ENCODE measurements at regions not wholly inside any gene's neighbourhood (a gene's known extent, or its start where the extent isn't known, plus 50 kb on each side); places are given as distances from the start of the nearest gene placed in this dataset.

DNA sequence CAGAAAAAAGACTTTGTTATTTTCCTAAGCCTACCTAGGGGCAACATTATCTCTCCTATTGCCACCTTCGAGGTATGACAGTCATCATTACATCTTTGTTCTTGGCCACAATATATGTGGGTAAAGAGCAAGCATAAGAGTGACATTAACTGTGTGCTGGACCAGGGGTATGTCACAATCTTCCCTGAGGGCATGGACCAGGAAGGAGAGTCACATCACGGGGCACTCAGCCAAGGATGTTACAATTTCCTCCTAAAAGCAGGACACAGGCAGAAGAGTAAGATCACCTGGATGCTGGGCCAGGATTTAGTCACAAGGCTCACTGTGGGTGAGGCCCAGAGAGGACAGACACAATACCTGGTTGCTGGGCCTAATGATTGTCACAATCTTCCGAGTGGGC lies 53.0 kb upstream of the ZNF728 start:
- TF ChIP-seq EZH2 (IDR thresholded peaks at IDR 0.05; ENCODE audit: low read depth, unreplicated experiment): no peak
- TF ChIP-seq, protein P1, sequence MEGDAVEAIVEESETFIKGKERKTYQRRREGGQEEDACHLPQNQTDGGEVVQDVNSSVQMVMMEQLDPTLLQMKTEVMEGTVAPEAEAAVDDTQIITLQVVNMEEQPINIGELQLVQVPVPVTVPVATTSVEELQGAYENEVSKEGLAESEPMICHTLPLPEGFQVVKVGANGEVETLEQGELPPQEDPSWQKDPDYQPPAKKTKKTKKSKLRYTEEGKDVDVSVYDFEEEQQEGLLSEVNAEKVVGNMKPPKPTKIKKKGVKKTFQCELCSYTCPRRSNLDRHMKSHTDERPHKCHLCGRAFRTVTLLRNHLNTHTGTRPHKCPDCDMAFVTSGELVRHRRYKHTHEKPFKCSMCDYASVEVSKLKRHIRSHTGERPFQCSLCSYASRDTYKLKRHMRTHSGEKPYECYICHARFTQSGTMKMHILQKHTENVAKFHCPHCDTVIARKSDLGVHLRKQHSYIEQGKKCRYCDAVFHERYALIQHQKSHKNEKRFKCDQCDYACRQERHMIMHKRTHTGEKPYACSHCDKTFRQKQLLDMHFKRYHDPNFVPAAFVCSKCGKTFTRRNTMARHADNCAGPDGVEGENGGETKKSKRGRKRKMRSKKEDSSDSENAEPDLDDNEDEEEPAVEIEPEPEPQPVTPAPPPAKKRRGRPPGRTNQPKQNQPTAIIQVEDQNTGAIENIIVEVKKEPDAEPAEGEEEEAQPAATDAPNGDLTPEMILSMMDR (conservative IDR thresholded peaks at IDR 0.05; ENCODE audit: low read depth in 2 of 2): no peak
- TF ChIP-seq POLR2AphosphoS5 (IDR thresholded peaks at IDR 0.05; ENCODE audit: low read depth): no peak
- TF ChIP-seq JUNB (IDR thresholded peaks at IDR 0.05; ENCODE audit: unreplicated experiment): no peak
- TF ChIP-seq, protein P2, sequence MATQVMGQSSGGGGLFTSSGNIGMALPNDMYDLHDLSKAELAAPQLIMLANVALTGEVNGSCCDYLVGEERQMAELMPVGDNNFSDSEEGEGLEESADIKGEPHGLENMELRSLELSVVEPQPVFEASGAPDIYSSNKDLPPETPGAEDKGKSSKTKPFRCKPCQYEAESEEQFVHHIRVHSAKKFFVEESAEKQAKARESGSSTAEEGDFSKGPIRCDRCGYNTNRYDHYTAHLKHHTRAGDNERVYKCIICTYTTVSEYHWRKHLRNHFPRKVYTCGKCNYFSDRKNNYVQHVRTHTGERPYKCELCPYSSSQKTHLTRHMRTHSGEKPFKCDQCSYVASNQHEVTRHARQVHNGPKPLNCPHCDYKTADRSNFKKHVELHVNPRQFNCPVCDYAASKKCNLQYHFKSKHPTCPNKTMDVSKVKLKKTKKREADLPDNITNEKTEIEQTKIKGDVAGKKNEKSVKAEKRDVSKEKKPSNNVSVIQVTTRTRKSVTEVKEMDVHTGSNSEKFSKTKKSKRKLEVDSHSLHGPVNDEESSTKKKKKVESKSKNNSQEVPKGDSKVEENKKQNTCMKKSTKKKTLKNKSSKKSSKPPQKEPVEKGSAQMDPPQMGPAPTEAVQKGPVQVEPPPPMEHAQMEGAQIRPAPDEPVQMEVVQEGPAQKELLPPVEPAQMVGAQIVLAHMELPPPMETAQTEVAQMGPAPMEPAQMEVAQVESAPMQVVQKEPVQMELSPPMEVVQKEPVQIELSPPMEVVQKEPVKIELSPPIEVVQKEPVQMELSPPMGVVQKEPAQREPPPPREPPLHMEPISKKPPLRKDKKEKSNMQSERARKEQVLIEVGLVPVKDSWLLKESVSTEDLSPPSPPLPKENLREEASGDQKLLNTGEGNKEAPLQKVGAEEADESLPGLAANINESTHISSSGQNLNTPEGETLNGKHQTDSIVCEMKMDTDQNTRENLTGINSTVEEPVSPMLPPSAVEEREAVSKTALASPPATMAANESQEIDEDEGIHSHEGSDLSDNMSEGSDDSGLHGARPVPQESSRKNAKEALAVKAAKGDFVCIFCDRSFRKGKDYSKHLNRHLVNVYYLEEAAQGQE (IDR thresholded peaks at IDR 0.05; ENCODE audit: unreplicated experiment): no peak
- no peak for TF ChIP-seq EZH2phosphoT487 (IDR thresholded peaks at IDR 0.05; ENCODE audit: unreplicated experiment)
- no peak for TF ChIP-seq CREB1 (CRISPR knock-in tag; IDR thresholded peaks at IDR 0.05; ENCODE audit: low read depth)
- TF ChIP-seq ZNF114 (CRISPR knock-in tag; IDR thresholded peaks at IDR 0.05): no peak
- TF ChIP-seq STAT1 (IDR thresholded peaks at IDR 0.05; ENCODE audit: unreplicated experiment): no peak

All from GM23338 (cell line).